GM12865 (cell line): ENCODE measurements at regions not wholly inside any gene's neighbourhood (a gene's known extent, or its start where the extent isn't known, plus 50 kb on each side); places are given as distances from the start of the nearest gene placed in this dataset.

Source experiments
- DNase-seq: peaks from one replicate; pipeline ENCODE4 v3.0.0; 2010; ENCODE audit warnings: low read depth
- H3K4me3 ChIP-seq: 2 replicates; pipeline ENCODE4 v1.5.1; 2011; ENCODE audit warnings: mild to moderate bottlenecking, low read depth, low read length, control low read depth
- TF ChIP-seq, protein P1 (sequence below): IDR thresholded peaks from 2 replicates; pipeline ENCODE4 v1.5.1; 2011; ENCODE audit warnings: low read length, control low read depth, low read depth, inconsistent platforms; ENCODE audit not compliant: insufficient read depth; ENCODE audit errors: missing control alignments

DNA sequence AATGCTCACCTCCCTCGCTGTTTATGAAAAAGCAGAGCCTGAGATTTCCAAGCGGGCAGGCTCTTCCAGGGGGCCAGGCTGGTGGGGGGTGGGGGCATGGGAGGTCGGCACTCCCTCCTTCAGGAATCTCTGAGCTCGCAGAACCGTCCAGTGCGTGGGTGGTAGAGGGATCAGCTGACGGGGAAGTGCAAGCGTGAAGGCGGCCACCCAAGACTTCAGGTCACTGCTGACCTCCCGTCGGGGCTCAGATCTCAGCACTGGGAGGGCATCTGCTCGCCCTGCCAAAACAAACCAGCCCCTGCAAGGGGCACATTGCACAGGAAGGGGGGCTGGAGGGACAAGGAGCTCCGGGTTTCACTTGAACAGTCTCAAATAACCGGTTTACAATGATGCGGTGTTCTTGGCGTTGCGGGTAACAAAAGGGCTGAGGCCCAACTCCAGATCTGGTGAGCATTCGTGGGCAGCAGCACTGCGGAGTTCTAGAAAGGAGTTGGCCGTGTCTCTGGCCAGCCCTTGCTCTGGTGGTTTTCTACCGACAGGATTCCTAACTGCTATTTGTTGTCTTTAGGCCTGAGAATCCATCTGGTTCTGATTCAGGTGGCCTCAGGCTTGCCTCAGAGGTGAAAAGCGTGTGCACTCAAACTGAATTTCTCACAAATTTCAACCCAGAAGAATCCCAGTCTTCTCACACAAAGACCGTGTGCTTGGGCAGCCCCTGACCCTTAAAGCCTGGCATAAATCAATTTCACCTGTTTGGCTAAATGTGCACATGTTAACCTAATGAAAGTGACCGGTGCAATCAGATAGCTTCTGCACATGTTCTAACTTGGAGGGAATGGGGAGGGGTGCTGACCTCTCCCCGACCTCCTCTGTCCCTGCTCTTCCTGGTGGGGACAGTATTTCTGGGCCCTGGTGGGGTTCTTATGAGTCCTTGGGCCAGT lies 191.6 kb downstream of the MYLK4 start:
- DNase-seq = no peak
- TF ChIP-seq, protein P1, sequence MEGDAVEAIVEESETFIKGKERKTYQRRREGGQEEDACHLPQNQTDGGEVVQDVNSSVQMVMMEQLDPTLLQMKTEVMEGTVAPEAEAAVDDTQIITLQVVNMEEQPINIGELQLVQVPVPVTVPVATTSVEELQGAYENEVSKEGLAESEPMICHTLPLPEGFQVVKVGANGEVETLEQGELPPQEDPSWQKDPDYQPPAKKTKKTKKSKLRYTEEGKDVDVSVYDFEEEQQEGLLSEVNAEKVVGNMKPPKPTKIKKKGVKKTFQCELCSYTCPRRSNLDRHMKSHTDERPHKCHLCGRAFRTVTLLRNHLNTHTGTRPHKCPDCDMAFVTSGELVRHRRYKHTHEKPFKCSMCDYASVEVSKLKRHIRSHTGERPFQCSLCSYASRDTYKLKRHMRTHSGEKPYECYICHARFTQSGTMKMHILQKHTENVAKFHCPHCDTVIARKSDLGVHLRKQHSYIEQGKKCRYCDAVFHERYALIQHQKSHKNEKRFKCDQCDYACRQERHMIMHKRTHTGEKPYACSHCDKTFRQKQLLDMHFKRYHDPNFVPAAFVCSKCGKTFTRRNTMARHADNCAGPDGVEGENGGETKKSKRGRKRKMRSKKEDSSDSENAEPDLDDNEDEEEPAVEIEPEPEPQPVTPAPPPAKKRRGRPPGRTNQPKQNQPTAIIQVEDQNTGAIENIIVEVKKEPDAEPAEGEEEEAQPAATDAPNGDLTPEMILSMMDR = no peak
- H3K4me3 ChIP-seq = no peak overlapping the region

DNA sequence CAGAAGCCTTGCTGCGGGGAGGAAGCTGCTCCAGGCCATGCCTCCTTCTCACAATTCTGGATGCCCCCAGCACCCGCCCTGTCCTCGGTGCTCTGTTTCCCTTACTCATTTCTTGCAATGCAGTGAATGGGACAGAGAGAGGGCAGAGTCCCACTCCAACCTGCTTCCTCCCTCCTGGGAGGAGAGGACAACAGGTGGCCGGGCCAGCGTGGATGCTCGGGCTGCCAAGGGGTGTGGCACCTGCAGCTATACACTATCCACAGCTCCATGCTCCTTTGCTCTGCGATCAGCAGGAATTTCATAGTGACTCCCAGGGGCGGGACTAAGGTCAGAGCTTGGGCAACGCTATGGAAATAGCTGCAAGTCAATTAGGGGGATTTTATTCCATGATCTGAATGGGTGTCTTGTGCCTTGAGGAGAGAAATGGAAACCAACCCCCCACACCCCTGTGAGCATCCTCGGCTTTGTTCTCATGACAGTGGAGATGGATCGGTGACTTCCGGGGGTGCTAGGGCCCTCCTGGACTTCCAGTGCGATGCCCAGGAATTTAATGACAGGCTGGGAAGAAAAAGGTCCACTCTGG lies 192.5 kb downstream of the MYLK4 start:
- no peak overlapping the region for H3K4me3 ChIP-seq
- DNase-seq = no peak
- TF ChIP-seq, protein P1 = no peak

DNA sequence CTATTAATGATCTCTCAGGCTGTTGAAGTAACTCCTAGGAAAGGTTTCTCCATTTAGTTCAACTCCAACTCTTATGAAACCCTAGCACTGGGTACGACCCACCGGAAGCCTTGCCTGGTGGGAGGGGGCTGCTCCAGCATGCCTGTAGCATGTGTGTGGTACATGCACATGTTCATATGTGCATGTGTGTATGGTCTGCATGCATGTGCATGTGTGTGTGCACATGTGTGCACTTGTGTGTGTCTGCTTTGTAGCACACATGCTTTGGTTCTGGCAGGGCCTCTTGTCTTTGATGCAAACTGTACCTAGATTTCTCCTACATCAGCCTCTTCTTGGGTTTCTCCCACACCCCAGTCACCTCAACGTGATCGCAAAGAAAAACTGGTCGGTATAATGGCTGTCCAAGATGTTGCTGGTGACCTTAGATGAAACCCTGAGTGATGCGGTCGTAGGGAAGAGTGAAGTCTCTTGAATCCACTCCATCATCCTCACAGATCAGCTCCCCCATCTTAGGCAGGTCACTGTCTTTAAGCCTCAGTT lies 193.5 kb downstream of the MYLK4 start:
- DNase-seq = no peak
- no peak overlapping the region for H3K4me3 ChIP-seq
- TF ChIP-seq, protein P1 = no peak

DNA sequence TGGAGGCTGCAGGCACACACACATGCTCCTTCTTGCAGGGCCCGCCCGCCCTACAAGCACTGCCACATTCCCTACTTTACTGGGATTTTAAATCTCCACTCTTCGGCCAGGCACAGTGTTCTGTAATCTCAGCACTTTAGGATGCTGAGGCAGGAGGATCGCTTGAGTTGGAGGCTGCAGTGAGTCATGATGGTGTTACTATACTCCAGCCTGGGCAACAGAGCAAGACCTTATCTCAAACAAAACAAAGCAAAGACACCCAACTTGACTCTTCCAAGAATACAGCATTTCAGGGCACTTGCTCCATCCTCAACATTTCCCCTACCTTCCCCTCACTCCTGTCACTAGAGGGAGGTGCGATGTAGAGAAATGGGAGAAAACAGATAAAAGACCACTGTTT lies 194.0 kb downstream of the MYLK4 start:
- TF ChIP-seq, protein P1 = no peak

DNA sequence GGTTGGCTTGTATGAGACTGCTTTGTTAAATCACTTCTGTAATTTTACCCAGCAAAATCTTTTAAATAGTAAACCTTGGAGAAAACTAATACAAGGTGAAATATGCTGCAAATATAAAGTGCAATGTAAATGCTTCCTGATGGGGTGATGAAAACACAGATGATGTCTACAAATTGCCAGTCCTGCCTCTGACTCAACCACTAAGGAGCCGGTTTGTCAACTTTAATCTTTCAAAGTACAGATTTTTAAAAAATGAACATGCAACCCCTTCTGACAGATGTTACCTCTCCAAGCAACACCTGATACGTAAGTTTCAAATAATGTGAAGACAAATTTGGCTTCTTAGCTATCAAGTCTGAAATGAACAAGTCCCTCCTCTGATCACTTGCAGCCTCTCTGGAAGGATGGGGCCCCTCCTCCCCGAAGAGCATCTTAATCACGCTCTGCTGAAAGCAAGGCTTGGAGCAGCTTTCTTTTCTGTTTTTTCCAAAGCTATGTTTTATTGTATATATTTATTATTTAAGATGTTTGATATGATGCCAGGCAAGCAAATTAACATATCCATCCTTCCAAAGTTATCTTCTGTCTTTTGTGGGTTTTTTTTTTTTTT lies 196.0 kb downstream of the MYLK4 start:
- no peak for DNase-seq
- H3K4me3 ChIP-seq = no peak overlapping the region
- TF ChIP-seq, protein P1 = no peak

More for the DNA sequence above, 194.0 kb downstream of the MYLK4 start:
- DNase-seq = no peak
- no peak overlapping the region for H3K4me3 ChIP-seq

DNA sequence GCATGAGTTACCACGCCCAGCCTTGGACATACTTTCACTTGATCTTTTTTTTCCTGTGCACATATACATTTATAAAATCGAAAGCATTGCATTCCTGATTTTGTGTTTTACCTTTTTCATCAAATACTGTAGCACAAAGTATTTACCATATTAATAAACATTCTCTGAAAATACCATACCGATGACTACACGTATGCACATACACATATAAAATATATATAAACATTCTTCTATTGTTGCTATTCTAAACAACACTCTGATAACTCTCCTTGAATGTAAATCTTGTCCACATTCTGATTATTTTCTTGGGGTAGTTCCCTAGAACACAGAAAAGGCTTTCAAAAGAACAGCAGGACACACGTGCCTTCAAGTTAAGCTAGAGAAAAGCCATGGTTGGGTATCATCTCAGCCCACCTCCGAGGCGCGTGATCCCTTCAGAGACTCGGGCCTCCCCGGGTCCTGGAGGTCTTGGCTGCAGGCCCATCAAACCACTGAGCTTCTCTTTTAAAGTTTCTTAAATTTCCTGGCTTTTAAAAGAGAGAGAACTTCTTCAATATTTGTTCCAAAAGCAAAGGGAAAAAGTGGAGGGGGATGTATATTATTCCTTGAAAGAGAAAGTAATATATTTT lies 198.1 kb downstream of the MYLK4 start:
- DNase-seq = no peak
- TF ChIP-seq, protein P1 = no peak
- no peak overlapping the region for H3K4me3 ChIP-seq
